SK-N-SH treated with all-trans-retinoic acid at 6 μM for 48 hours (cell line): ENCODE measurements at regions not wholly inside any gene's neighbourhood (a gene's known extent, or its start where the extent isn't known, plus 50 kb on each side); places are given as distances from the start of the nearest gene placed in this dataset.

Source experiments
- ATAC-seq: fragments of 200-7000 bp; cut with Tn5 transposase; 3 replicates; pipeline ENCODE4 v1.9.1; 2020; ENCODE audit warnings: mild to moderate bottlenecking, moderate library complexity
- ARNTL ChIP-seq: fragments of 450-650 bp; formaldehyde crosslinking; IDR thresholded peaks from 2 replicates; pipeline ENCODE4 v1.5.0; 2020; ENCODE audit warnings: low read depth, mild to moderate bottlenecking, moderate library complexity, borderline replicate concordance
- BACH2 ChIP-seq: fragments of 250-450 bp; sonication (Bioruptor Pico); IDR thresholded peaks from 2 replicates; pipeline ENCODE4 v1.9.0; 2021; ENCODE audit warnings: mild to moderate bottlenecking, borderline replicate concordance
- CREB5 ChIP-seq: fragments of 250-450 bp; sonication (Bioruptor Pico); IDR thresholded peaks from 2 replicates; pipeline ENCODE4 v1.5.1; 2020; ENCODE audit warnings: low read depth, mild to moderate bottlenecking, moderate library complexity
- CSRNP3 ChIP-seq: fragments of 250-450 bp; sonication (Bioruptor Pico); IDR thresholded peaks from 2 replicates; pipeline ENCODE4 v1.5.1; 2021; ENCODE audit warnings: mild to moderate bottlenecking, moderate library complexity
- ESRRG ChIP-seq: fragments of 250-450 bp; sonication (Bioruptor Pico); IDR thresholded peaks from 2 replicates; pipeline ENCODE4 v1.6.1; 2021; ENCODE audit warnings: mild to moderate bottlenecking
- ISL1 ChIP-seq: fragments of 250-450 bp; sonication (Bioruptor Pico); IDR thresholded peaks from 2 replicates; pipeline ENCODE4 v2.1.2; 2022; ENCODE audit warnings: mild to moderate bottlenecking, moderate library complexity
- PATZ1 ChIP-seq: fragments of 250-450 bp; sonication (Bioruptor Pico); IDR thresholded peaks from 2 replicates; pipeline ENCODE4 v1.8.0; 2020; ENCODE audit warnings: mild to moderate bottlenecking, moderate library complexity, borderline replicate concordance
- PPARA ChIP-seq: fragments of 250-450 bp; sonication (Bioruptor Pico); IDR thresholded peaks from 2 replicates; pipeline ENCODE4 v1.5.0; 2020; ENCODE audit warnings: mild to moderate bottlenecking, borderline replicate concordance
- RARB ChIP-seq: fragments of 250-450 bp; sonication (Bioruptor Pico); IDR thresholded peaks from 2 replicates; pipeline ENCODE4 v1.8.0; 2021; ENCODE audit warnings: mild to moderate bottlenecking, moderate library complexity
- SNAI2 ChIP-seq: fragments of 250-450 bp; sonication (Bioruptor Pico); IDR thresholded peaks from 2 replicates; pipeline ENCODE4 v1.5.0; 2020; ENCODE audit warnings: mild to moderate bottlenecking, moderate library complexity
- TCF4 ChIP-seq: fragments of 250-450 bp; sonication (Bioruptor Pico); IDR thresholded peaks from 2 replicates; pipeline ENCODE4 v1.8.0; 2021; ENCODE audit warnings: mild to moderate bottlenecking, moderate library complexity, borderline replicate concordance
- TOX ChIP-seq: fragments of 250-450 bp; sonication (Bioruptor Pico); IDR thresholded peaks from 2 replicates; pipeline ENCODE4 v1.8.0; 2021; ENCODE audit warnings: mild to moderate bottlenecking, moderate library complexity, borderline replicate concordance
- TSHZ2 ChIP-seq: fragments of 250-450 bp; sonication (Bioruptor Pico); IDR thresholded peaks from 2 replicates; pipeline ENCODE4 v1.5.0; 2020; ENCODE audit warnings: mild to moderate bottlenecking, moderate library complexity
- ZC3H10 ChIP-seq: fragments of 250-450 bp; sonication (Bioruptor Pico); IDR thresholded peaks from 2 replicates; pipeline ENCODE4 v1.5.1; 2021; ENCODE audit warnings: mild to moderate bottlenecking, moderate library complexity
- ZFP30 ChIP-seq: fragments of 450-650 bp; formaldehyde crosslinking; IDR thresholded peaks from 2 replicates; pipeline ENCODE4 v1.5.0; 2022; ENCODE audit warnings: mild to moderate bottlenecking, moderate library complexity
- ZNF565 ChIP-seq: fragments of 450-650 bp; formaldehyde crosslinking; conservative IDR thresholded peaks from 2 replicates; pipeline ENCODE4 v1.5.0; 2020; ENCODE audit warnings: low read depth, mild to moderate bottlenecking, moderate library complexity
- ZNF70 ChIP-seq: fragments of 450-650 bp; formaldehyde crosslinking; IDR thresholded peaks from 2 replicates; pipeline ENCODE4 v1.5.0; 2020; ENCODE audit warnings: mild to moderate bottlenecking, moderate library complexity

GRCh38 chr2:65539633-65540032 is 107.2 kb upstream of the SPRED2 start:
- peak; percentile 96 for ATAC-seq
- TF ChIP-seq SNAI2 (CRISPR knock-in tag): 0 out of 2 replicates have a peak, but pooled peaks have one; percentile 61
- TF ChIP-seq TCF4: peak; percentile 84; the same call in 1 of the 2 replicates
- peak; percentile 85 for TF ChIP-seq ISL1 (CRISPR knock-in tag)
- TF ChIP-seq ZNF565 (CRISPR knock-in tag): 0 out of 2 replicates have a peak, but pooled peaks have one; percentile 5
- no peak for TF ChIP-seq ZFP30
- 0 out of 2 replicates have a peak, but pooled peaks have one; percentile 38 for TF ChIP-seq ESRRG (CRISPR knock-in tag)
- peak; percentile 81 for TF ChIP-seq TSHZ2 (CRISPR knock-in tag)
- TF ChIP-seq CREB5 (CRISPR knock-in tag): no peak
- TF ChIP-seq RARB (CRISPR knock-in tag): no peak

GRCh38 chr2:65537651-65538385 is 105.4 kb upstream of the SPRED2 start:
- ATAC-seq: no peak
- TF ChIP-seq ESRRG (CRISPR knock-in tag): no peak
- no peak for TF ChIP-seq PATZ1 (CRISPR knock-in tag)

GRCh38 chr2:65536596-65536995 is 104.2 kb upstream of the SPRED2 start:
- no peak for ATAC-seq
- no peak for TF ChIP-seq CSRNP3
- no peak for TF ChIP-seq RARB (CRISPR knock-in tag)
- no peak for TF ChIP-seq ZC3H10
- TF ChIP-seq ZNF565 (CRISPR knock-in tag): no peak
- no peak for TF ChIP-seq BACH2 (CRISPR knock-in tag)
- TF ChIP-seq PATZ1 (CRISPR knock-in tag): no peak
- no peak for TF ChIP-seq ZNF70 (CRISPR knock-in tag)
- TF ChIP-seq CREB5 (CRISPR knock-in tag): no peak
- TF ChIP-seq ESRRG (CRISPR knock-in tag): no peak
- TF ChIP-seq ARNTL (CRISPR knock-in tag): no peak
- TF ChIP-seq TCF4: no peak
- TF ChIP-seq ISL1 (CRISPR knock-in tag): no peak
- no peak for TF ChIP-seq TOX (CRISPR knock-in tag)
- no peak for TF ChIP-seq TSHZ2 (CRISPR knock-in tag)
- no peak for TF ChIP-seq PPARA (CRISPR knock-in tag)
